GM23248 (cell line): ENCODE measurements at regions not wholly inside any gene's neighbourhood (a gene's known extent, or its start where the extent isn't known, plus 50 kb on each side); places are given as distances from the start of the nearest gene placed in this dataset.

ENCODE experiments used
- DNase-seq: peaks from one replicate; pipeline ENCODE4 v3.0.0-alpha.2; 2015
- H2AFZ ChIP-seq: fragments of 200-600 bp; sonication (generic); 2 replicates; pipeline ENCODE4 v1.6.1; 2016; ENCODE audit warnings: antibody characterized with exemption
- H3F3A ChIP-seq: fragments of 200-600 bp; sonication (generic); 2 replicates; pipeline ENCODE4 v1.6.1; 2016; ENCODE audit warnings: mild to moderate bottlenecking, antibody characterized with exemption, mixed run types; ENCODE audit not compliant: insufficient read depth
- H3K27ac ChIP-seq: fragments of 200-600 bp; sonication (generic); 2 replicates; pipeline ENCODE4 v1.5.1; 2016; ENCODE audit warnings: mild to moderate bottlenecking
- H3K27me3 ChIP-seq: fragments of 200-600 bp; sonication (generic); replicated peaks from 2 replicates; pipeline ENCODE4 v1.6.1; 2016; ENCODE audit warnings: mild to moderate bottlenecking; ENCODE audit not compliant: insufficient read depth
- H3K36me3 ChIP-seq: fragments of 200-600 bp; sonication (generic); 2 replicates; pipeline ENCODE4 v1.6.1; 2016; ENCODE audit warnings: low read depth, mild to moderate bottlenecking
- H3K4me1 ChIP-seq: fragments of 200-600 bp; sonication (generic); 2 replicates; pipeline ENCODE4 v1.6.1; 2016; ENCODE audit warnings: mild to moderate bottlenecking; ENCODE audit not compliant: insufficient read depth
- H3K4me2 ChIP-seq: fragments of 200-600 bp; sonication (generic); one replicate; pipeline ENCODE4 v1.6.1; 2016; ENCODE audit warnings: mild to moderate bottlenecking; ENCODE audit not compliant: unreplicated experiment
- H3K4me3 ChIP-seq: fragments of 200-600 bp; sonication (generic); 2 replicates; pipeline ENCODE4 v1.5.1; 2016; ENCODE audit warnings: mild to moderate bottlenecking
- H3K79me2 ChIP-seq: fragments of 200-600 bp; sonication (generic); 2 replicates; pipeline ENCODE4 v1.6.1; 2016; ENCODE audit warnings: mild to moderate bottlenecking; ENCODE audit not compliant: insufficient read depth
- H3K9ac ChIP-seq: fragments of 200-600 bp; sonication (generic); 2 replicates; pipeline ENCODE4 v1.6.1; 2016; ENCODE audit warnings: mild to moderate bottlenecking
- H3K9me2 ChIP-seq: fragments of 200-600 bp; sonication (generic); 2 replicates; pipeline ENCODE4 v1.6.1; 2016; ENCODE audit warnings: mixed run types, mild to moderate bottlenecking, moderate library complexity; ENCODE audit not compliant: insufficient read depth
- H3K9me3 ChIP-seq: fragments of 200-600 bp; sonication (generic); one replicate; pipeline ENCODE4 v1.6.1; 2017; ENCODE audit warnings: low read depth
- H4K20me1 ChIP-seq: fragments of 200-600 bp; sonication (generic); 2 replicates; pipeline ENCODE4 v1.6.0; 2016; ENCODE audit not compliant: insufficient read depth
- EZH2 ChIP-seq: fragments of 200-600 bp; sonication (generic); IDR thresholded peaks from 2 replicates; pipeline ENCODE4 v1.6.1; 2018; ENCODE audit warnings: antibody characterized with exemption, mild to moderate bottlenecking; ENCODE audit not compliant: insufficient read depth, poor library complexity, severe bottlenecking
- EZH2phosphoT487 ChIP-seq: fragments of 200-600 bp; sonication (generic); IDR thresholded peaks from 2 replicates; pipeline ENCODE4 v1.6.1; 2018; ENCODE audit warnings: antibody characterized with exemption, moderate library complexity, mild to moderate bottlenecking, low read depth; ENCODE audit not compliant: insufficient read depth
- WGBS, 2 experiments: methylation state at CpG; one replicate each; pipeline ENCODE4 v1.1.6; 2015 to 2017; ENCODE audit warnings: low lambda C conversion rate in 2 of 2, low coverage in 1 of 2; ENCODE audit errors: missing lambda C conversion rate in 2 of 2; 5-methylcytosine and 5-hydroxymethylcytosine counted together
- in situ Hi-C: fragments of 300-500 bp; cut with MboI; formaldehyde crosslinking; loops from 2 replicates; pipeline ENCODE4 v1.15.0; 2020

GRCh38 chr3:22724420-22724819, 478.7 kb upstream of the UBE2E2 start:
- Histone ChIP-seq H3K4me1 (no peaks in the 10 kb centered on the region), H3K9me2 (no peaks in the 10 kb centered on the region), H3K36me3 (no peaks in the 10 kb centered on the region), H3K9me3 (no peaks in the 10 kb centered on the region), H3F3A (no peaks in the 10 kb centered on the region), H3K4me3 (no peak overlapping the region), H3K9ac (no peak overlapping the region), H3K27ac (no peak overlapping the region), H3K4me2 (no peak overlapping the region), H4K20me1 (no peaks in the 10 kb centered on the region), H2AFZ (no peak overlapping the region), H3K79me2 (no peaks in the 10 kb centered on the region), H3K27me3 (no peaks in the 10 kb centered on the region)
- in situ Hi-C loops = no loop called here
- no peak for DNase-seq
- TF ChIP-seq EZH2phosphoT487 (no peak), EZH2 (no peak)

- H4K20me1 ChIP-seq = no peaks in the 10 kb centered on the region
- H3K27ac ChIP-seq = no peak overlapping the region
- H3K4me2 ChIP-seq = no peak overlapping the region
- H3K9me3 ChIP-seq = no peaks in the 10 kb centered on the region
- no peak overlapping the region for H2AFZ ChIP-seq
- no peak for TF ChIP-seq EZH2
- in situ Hi-C loops = no loop called here
- WGBS, 2 experiments = 0 to 15% methylated on average over 1 of the region's 1 CpG
- H3K27me3 ChIP-seq = no peaks in the 10 kb centered on the region
- H3K4me3 ChIP-seq = no peak overlapping the region
- H3F3A ChIP-seq = no peaks in the 10 kb centered on the region
- no peak overlapping the region for H3K9ac ChIP-seq
- no peak for DNase-seq
- H3K4me1 ChIP-seq = no peaks in the 10 kb centered on the region
- H3K36me3 ChIP-seq = no peaks in the 10 kb centered on the region
- H3K9me2 ChIP-seq = no peaks in the 10 kb centered on the region
- no peaks in the 10 kb centered on the region for H3K79me2 ChIP-seq
Observed at GRCh38 chr3:22728406-22728805, 474.7 kb upstream of the UBE2E2 start.

GRCh38 chr3:22729212-22729611, 473.9 kb upstream of the UBE2E2 start:
- H3K9me2 ChIP-seq = no peaks in the 10 kb centered on the region
- in situ Hi-C loops = no loop called here
- WGBS, 2 experiments = 52 to 64% methylated on average over 5 of the region's 5 CpGs

GRCh38 chr3:22729981-22730380, 473.1 kb upstream of the UBE2E2 start:
- Histone ChIP-seq H3K27me3 (no peaks in the 10 kb centered on the region), H3K4me1 (no peaks in the 10 kb centered on the region), H3K9me2 (no peaks in the 10 kb centered on the region), H3K4me3 (no peak overlapping the region), H2AFZ (no peak overlapping the region), H3K9me3 (no peaks in the 10 kb centered on the region), H4K20me1 (no peaks in the 10 kb centered on the region), H3K36me3 (no peaks in the 10 kb centered on the region), H3F3A (no peaks in the 10 kb centered on the region), H3K9ac (no peak overlapping the region), H3K27ac (no peak overlapping the region), H3K79me2 (no peaks in the 10 kb centered on the region), H3K4me2 (no peak overlapping the region)
- no peak for DNase-seq
- TF ChIP-seq EZH2phosphoT487 (no peak), EZH2 (no peak)
- in situ Hi-C loops = no loop called here
- 6 to 21% methylated on average over 1 of the region's 1 CpG for WGBS, 2 experiments

More at GRCh38 chr3:22729212-22729611, 473.9 kb upstream of the UBE2E2 start:
- no peak overlapping the region for H3K4me3 ChIP-seq
- DNase-seq = no peak
- no peaks in the 10 kb centered on the region for H4K20me1 ChIP-seq
- no peaks in the 10 kb centered on the region for H3K27me3 ChIP-seq
- TF ChIP-seq EZH2phosphoT487 = no peak
- no peak for TF ChIP-seq EZH2
- no peaks in the 10 kb centered on the region for H3K36me3 ChIP-seq
- H3K27ac ChIP-seq = no peak overlapping the region
- H3K9me3 ChIP-seq = no peaks in the 10 kb centered on the region
- H3K4me2 ChIP-seq = no peak overlapping the region
- H2AFZ ChIP-seq = no peak overlapping the region
- no peaks in the 10 kb centered on the region for H3F3A ChIP-seq
- no peaks in the 10 kb centered on the region for H3K79me2 ChIP-seq
- no peak overlapping the region for H3K9ac ChIP-seq
- H3K4me1 ChIP-seq = no peaks in the 10 kb centered on the region

GRCh38 chr3:22730701-22731100, 472.4 kb upstream of the UBE2E2 start:
- Histone ChIP-seq H3F3A (no peaks in the 10 kb centered on the region), H3K4me1 (no peaks in the 10 kb centered on the region), H2AFZ (no peak overlapping the region), H3K9ac (no peak overlapping the region), H3K27ac (no peak overlapping the region), H3K9me2 (no peaks in the 10 kb centered on the region), H3K4me2 (no peak overlapping the region), H3K4me3 (no peak overlapping the region), H3K79me2 (no peaks in the 10 kb centered on the region), H3K36me3 (no peaks in the 10 kb centered on the region), H3K9me3 (no peaks in the 10 kb centered on the region), H4K20me1 (no peaks in the 10 kb centered on the region), H3K27me3 (no peaks in the 10 kb centered on the region)
- TF ChIP-seq EZH2 (no peak), EZH2phosphoT487 (no peak)
- in situ Hi-C loops = no loop called here
- DNase-seq = no peak
- WGBS, 2 experiments = 21 to 29% methylated on average over 1 of the region's 1 CpG
